Activated CD4-positive, alpha-beta T cell treated with anti-CD3 and anti-CD28 coated beads, Interleukin-2, amount 10 ng/mL, durations not matched to agents 24 days and 14 days (primary cell): ENCODE measurements at regions not wholly inside any gene's neighbourhood (a gene's known extent, or its start where the extent isn't known, plus 50 kb on each side); places are given as distances from the start of the nearest gene placed in this dataset.

Experiments
- DNase-seq: peaks from one replicate; pipeline ENCODE4 v3.0.0; 2022
- H3K27ac Mint-ChIP-seq: one replicate; pipeline ENCODE4 v1.8.0; 2022; ENCODE audit warnings: mild to moderate bottlenecking, mixed read lengths
- H3K27me3 Mint-ChIP-seq: one replicate; pipeline ENCODE4 v1.8.0; 2022; ENCODE audit warnings: mixed read lengths
- H3K36me3 Mint-ChIP-seq: one replicate; pipeline ENCODE4 v1.8.0; 2022; ENCODE audit warnings: low read depth, mild to moderate bottlenecking, mixed read lengths
- H3K4me1 Mint-ChIP-seq: one replicate; pipeline ENCODE4 v1.8.0; 2021; ENCODE audit warnings: mixed read lengths
- H3K4me3 Mint-ChIP-seq: one replicate; pipeline ENCODE4 v1.8.0; 2022; ENCODE audit warnings: mild to moderate bottlenecking, moderate library complexity, mixed read lengths
- H3K9me3 Mint-ChIP-seq: one replicate; pipeline ENCODE4 v1.8.0; 2021; ENCODE audit warnings: mixed read lengths
- intact Hi-C: fragments of 100-400 bp; cut with micrococcal nuclease; formaldehyde crosslinking; loops from one replicate; pipeline ENCODE4 v1.15.1; 2023

DNA sequence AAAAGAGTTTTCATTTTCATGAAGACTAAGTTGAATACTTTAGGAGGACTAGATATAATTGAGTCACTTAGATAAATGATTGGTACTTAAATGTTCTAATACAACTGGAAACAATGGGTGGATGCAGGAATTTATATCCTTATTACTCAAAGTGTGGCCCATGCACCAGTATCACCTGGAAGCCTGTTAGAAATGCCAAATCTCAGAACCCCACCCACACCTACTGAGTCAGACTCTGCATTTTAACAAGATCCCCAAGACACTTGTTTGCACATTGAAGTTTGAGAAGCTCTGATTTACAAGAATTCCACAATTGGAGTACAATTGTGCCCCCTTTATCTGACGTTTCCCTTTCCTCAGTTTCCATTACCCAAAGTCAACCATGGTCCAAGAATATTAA, 239.0 kb downstream of the AUH start:
- Mint-ChIP-seq H3K4me3 (no peak overlapping the region), H3K9me3 (peaks cover 20% of the 10 kb centered on the region), H3K27ac (peak overlapping the region; percentile 15), H3K4me1 (peaks cover 22% of the 10 kb centered on the region), H3K27me3 (peaks cover 2% of the 10 kb centered on the region), H3K36me3 (peaks cover 62% of the 10 kb centered on the region)
- DNase-seq, result no peak
- intact Hi-C loops, result no loop called here

GRCh38 chr9:91126761-91127445, 234.8 kb downstream of the AUH start:
- no peak for DNase-seq
- peaks cover 61% of the 10 kb centered on the region for H3K36me3 Mint-ChIP-seq
- no peak overlapping the region for H3K27ac Mint-ChIP-seq
- peaks cover 35% of the 10 kb centered on the region for H3K4me1 Mint-ChIP-seq
- no peak overlapping the region for H3K4me3 Mint-ChIP-seq
- intact Hi-C loops, result no loop called here
- H3K9me3 Mint-ChIP-seq, result peaks cover 20% of the 10 kb centered on the region
- H3K27me3 Mint-ChIP-seq, result no peaks in the 10 kb centered on the region

- H3K27ac Mint-ChIP-seq, result no peak overlapping the region
- no peak for DNase-seq
- H3K36me3 Mint-ChIP-seq, result peaks cover 58% of the 10 kb centered on the region
- peaks cover 20% of the 10 kb centered on the region for H3K9me3 Mint-ChIP-seq
- H3K4me3 Mint-ChIP-seq, result no peak overlapping the region
- intact Hi-C loops, result no loop called here
- peaks cover 41% of the 10 kb centered on the region for H3K4me1 Mint-ChIP-seq
- no peaks in the 10 kb centered on the region for H3K27me3 Mint-ChIP-seq
Observed at GRCh38 chr9:91127653-91128052, 234.1 kb downstream of the AUH start.

DNA sequence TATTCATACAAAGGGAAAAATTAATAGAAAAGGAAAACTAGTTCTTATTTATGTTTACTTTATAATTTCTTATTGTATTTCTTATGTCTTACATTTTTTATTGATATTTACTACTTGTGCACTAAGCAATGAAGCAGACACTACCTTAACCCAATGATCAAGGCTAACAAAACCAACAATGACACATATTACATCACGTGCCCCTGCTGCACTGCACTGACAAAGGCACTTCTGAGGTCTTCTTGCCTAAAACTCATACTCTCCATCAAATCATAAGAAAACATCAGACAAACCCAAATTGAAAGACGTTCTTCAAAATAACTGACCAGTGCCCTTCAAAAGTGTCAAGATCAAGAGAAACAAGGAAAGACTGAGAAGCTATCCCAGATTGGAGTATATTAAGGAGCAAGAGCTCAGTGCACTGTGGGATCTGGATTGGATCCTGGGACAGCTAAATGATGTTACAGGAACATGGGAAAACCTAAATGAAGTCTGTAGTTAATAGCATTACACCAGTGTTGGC, 230.9 kb downstream of the AUH start:
- peak overlapping the region; percentile 93 for H3K27ac Mint-ChIP-seq
- no peak for DNase-seq
- peaks cover 12% of the 10 kb centered on the region for H3K9me3 Mint-ChIP-seq
- no peaks in the 10 kb centered on the region for H3K27me3 Mint-ChIP-seq
- intact Hi-C loops, result loop anchor here (1.0 kb wide), 10 partner anchors 16 to 284 kb away; no protein-coding TSS in a partner anchor
- peaks cover 43% of the 10 kb centered on the region for H3K4me1 Mint-ChIP-seq
- H3K4me3 Mint-ChIP-seq, result peak overlapping the region; percentile 69
- H3K36me3 Mint-ChIP-seq, result peaks cover 52% of the 10 kb centered on the region

GRCh38 chr9:91131433-91131839, 230.3 kb downstream of the AUH start:
- Mint-ChIP-seq H3K9me3 (peaks cover 15% of the 10 kb centered on the region), H3K4me3 (peak overlapping the region; percentile 69), H3K27me3 (no peaks in the 10 kb centered on the region), H3K4me1 (peaks cover 45% of the 10 kb centered on the region), H3K36me3 (peaks cover 52% of the 10 kb centered on the region), H3K27ac (peak overlapping the region; percentile 93)
- DNase-seq, result peak; percentile 93
- intact Hi-C loops, result loop anchor here (1.0 kb wide), 10 partner anchors 16 to 284 kb away; no protein-coding TSS in a partner anchor

DNA sequence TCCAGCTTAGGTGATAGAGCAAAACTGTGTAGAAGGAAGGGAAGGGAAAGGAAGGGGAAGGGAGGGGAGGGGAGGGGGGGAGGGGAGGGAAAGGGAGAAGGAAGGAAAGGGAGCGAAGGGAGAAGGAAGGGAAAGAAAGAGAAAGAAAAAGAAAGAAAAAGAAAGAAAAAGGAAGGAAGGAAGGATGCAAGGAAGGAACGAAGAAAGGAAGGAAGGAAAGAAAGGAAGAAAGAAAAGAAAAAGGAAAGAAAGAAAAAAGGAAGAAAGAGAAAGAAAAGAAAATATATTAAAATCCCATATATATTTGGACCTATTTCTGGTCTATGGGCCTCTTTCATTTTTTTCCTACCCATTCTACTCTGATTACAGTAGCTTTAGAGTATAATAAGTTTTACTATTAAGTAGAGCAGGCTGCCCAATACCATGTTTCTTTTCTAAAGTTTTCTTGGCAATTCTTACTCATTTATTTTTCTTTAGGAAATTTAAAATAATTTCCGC, 229.1 kb downstream of the AUH start:
- H3K27ac Mint-ChIP-seq, result peak overlapping the region; percentile 93
- no peak overlapping the region for H3K4me3 Mint-ChIP-seq
- H3K36me3 Mint-ChIP-seq, result peaks cover 52% of the 10 kb centered on the region
- peaks cover 19% of the 10 kb centered on the region for H3K9me3 Mint-ChIP-seq
- H3K27me3 Mint-ChIP-seq, result no peaks in the 10 kb centered on the region
- H3K4me1 Mint-ChIP-seq, result peaks cover 54% of the 10 kb centered on the region
- no peak for DNase-seq
- intact Hi-C loops, result no loop called here

GRCh38 chr9:91134608-91135007, 227.1 kb downstream of the AUH start:
- H3K9me3 Mint-ChIP-seq, result peaks cover 23% of the 10 kb centered on the region
- H3K36me3 Mint-ChIP-seq, result peaks cover 49% of the 10 kb centered on the region
- peaks cover 54% of the 10 kb centered on the region for H3K4me1 Mint-ChIP-seq
- DNase-seq, result no peak
- H3K27ac Mint-ChIP-seq, result peak overlapping the region; percentile 62
- intact Hi-C loops, result no loop called here
- H3K4me3 Mint-ChIP-seq, result no peak overlapping the region
- H3K27me3 Mint-ChIP-seq, result no peaks in the 10 kb centered on the region

DNA sequence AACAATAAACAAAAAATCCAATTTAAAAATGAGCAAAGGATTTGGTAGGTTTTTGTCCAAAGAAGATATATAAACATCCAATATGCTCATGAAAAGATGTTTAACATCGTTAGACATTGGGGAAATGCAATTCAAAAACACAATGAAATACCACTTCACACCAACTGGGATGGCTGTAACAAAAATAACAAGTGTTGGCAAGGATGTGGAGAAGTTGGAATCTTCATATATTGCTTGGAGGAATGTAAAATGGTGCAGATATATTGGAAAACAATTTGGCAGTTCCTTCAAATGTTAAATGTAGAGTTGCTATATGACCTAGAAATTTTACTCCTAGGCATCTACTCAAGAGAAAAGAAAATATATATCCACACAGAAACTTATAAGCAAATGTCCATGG, 224.3 kb downstream of the AUH start:
- no peaks in the 10 kb centered on the region for H3K27me3 Mint-ChIP-seq
- H3K27ac Mint-ChIP-seq, result peak overlapping the region; percentile 45
- H3K9me3 Mint-ChIP-seq, result peaks cover 23% of the 10 kb centered on the region
- no peak overlapping the region for H3K4me3 Mint-ChIP-seq
- H3K4me1 Mint-ChIP-seq, result peaks cover 40% of the 10 kb centered on the region
- peaks cover 57% of the 10 kb centered on the region for H3K36me3 Mint-ChIP-seq
- intact Hi-C loops, result no loop called here
- DNase-seq, result no peak

GRCh38 chr9:91138760-91139159, 223.0 kb downstream of the AUH start:
- H3K27me3 Mint-ChIP-seq, result no peaks in the 10 kb centered on the region
- peak overlapping the region; percentile 53 for H3K27ac Mint-ChIP-seq
- peaks cover 21% of the 10 kb centered on the region for H3K9me3 Mint-ChIP-seq
- H3K36me3 Mint-ChIP-seq, result peaks cover 65% of the 10 kb centered on the region
- H3K4me3 Mint-ChIP-seq, result no peak overlapping the region
- DNase-seq, result no peak
- intact Hi-C loops, result no loop called here
- peaks cover 38% of the 10 kb centered on the region for H3K4me1 Mint-ChIP-seq

DNA sequence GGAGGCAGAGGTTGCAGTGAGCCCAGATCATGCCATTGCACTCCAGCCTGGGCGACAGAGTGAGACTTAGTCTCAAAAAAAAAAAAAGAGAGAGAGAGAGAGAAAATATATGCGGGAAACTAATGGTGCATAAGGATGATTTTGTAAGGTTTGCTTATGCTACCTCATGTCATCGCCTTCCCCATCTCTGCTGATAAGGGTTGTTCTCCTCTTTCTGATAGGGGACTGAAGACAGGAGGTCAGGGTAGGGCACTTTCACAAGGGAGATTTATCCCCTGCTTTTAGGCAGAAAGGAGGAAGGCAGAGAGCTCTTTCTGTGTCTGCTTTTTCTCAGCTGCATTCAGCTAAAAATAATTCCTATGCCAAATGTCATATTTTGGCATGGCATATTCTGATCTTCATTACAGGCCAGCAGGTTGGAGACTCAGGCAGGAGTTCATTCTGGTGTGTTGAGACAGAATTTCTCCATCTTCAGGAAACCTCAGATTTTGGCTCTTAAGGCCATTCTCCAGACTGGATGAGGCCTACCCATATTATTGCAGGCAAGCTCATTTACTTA, 220.2 kb downstream of the AUH start:
- peaks cover 14% of the 10 kb centered on the region for H3K9me3 Mint-ChIP-seq
- H3K27ac Mint-ChIP-seq, result peak overlapping the region; percentile 49
- H3K4me1 Mint-ChIP-seq, result peaks cover 52% of the 10 kb centered on the region
- H3K4me3 Mint-ChIP-seq, result no peak overlapping the region
- H3K27me3 Mint-ChIP-seq, result no peaks in the 10 kb centered on the region
- intact Hi-C loops, result no loop called here
- DNase-seq, result no peak
- peaks cover 63% of the 10 kb centered on the region for H3K36me3 Mint-ChIP-seq

DNA sequence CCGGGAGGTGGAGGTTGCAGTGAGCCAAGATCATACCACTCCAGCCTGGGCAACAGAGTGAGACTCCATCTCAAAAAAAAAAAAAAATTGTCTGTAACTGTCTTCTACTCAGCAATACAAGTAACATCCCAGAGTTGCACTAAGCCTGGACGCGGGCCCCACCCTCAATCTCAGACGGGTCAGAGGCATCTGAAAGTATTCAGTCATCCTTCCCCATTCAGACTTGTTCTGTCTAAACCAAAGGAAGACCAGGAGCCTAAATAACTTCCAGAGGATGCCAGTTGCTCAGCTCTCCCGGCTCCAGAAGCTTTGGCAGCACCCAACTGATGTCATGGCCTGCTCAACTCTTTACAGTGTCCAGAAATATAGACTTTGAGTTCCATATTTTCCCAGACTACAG, 218.6 kb downstream of the AUH start:
- H3K4me3 Mint-ChIP-seq, result no peak overlapping the region
- peaks cover 58% of the 10 kb centered on the region for H3K4me1 Mint-ChIP-seq
- peak overlapping the region; percentile 27 for H3K27ac Mint-ChIP-seq
- DNase-seq, result no peak
- H3K27me3 Mint-ChIP-seq, result no peaks in the 10 kb centered on the region
- H3K36me3 Mint-ChIP-seq, result peaks cover 56% of the 10 kb centered on the region
- peaks cover 10% of the 10 kb centered on the region for H3K9me3 Mint-ChIP-seq
- intact Hi-C loops, result no loop called here

DNA sequence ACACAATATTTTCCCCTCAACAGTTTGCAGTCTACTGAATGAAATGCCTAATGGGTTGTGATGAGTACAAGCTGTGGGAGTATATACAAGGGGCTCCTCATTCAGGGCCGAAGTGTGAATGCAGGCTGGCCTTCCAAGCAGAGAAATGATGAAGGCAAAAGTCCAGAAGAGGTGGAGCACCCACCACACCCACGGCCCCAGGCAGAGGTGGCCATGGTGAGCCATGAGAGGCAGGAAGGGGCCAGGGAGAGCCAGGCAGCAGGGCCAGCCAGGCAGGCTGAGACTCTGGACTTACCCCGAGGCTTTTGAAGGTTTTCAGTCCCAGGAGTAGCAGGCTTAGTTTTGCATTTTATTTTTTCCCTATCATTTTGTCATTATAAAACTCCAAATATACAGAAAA, 218.1 kb downstream of the AUH start:
- H3K36me3 Mint-ChIP-seq, result peaks cover 58% of the 10 kb centered on the region
- no peak for DNase-seq
- intact Hi-C loops, result no loop called here
- no peaks in the 10 kb centered on the region for H3K27me3 Mint-ChIP-seq
- peaks cover 8% of the 10 kb centered on the region for H3K9me3 Mint-ChIP-seq
- peaks cover 60% of the 10 kb centered on the region for H3K4me1 Mint-ChIP-seq
- peak overlapping the region; percentile 27 for H3K27ac Mint-ChIP-seq
- H3K4me3 Mint-ChIP-seq, result no peak overlapping the region

DNA sequence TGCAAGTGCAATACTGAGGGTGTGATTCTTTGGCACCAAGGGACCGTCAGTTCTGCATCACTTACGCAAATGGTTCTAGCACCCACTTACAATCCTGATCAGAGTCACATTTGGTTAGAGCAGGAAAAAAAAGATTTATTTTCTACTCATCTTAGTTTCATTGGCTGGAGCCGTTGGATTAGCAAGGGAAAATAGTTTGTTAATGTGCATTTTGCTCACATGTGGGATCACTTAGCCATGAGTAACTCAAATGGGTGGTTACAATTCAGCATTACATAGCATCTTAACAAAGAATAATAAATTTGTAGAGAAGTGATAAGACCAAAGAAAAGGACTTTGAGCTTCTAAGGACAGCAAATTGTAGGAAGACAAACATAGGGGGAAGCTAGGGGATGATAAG, 216.9 kb downstream of the AUH start:
- H3K4me3 Mint-ChIP-seq, result peak overlapping the region; percentile 36
- H3K9me3 Mint-ChIP-seq, result peaks cover 6% of the 10 kb centered on the region
- DNase-seq, result no peak
- H3K36me3 Mint-ChIP-seq, result peaks cover 63% of the 10 kb centered on the region
- intact Hi-C loops, result loop anchor here (5.0 kb wide), 1 partner anchor 162 kb away; no protein-coding TSS in a partner anchor
- no peaks in the 10 kb centered on the region for H3K27me3 Mint-ChIP-seq
- H3K27ac Mint-ChIP-seq, result peak overlapping the region; percentile 98
- peaks cover 65% of the 10 kb centered on the region for H3K4me1 Mint-ChIP-seq

DNA sequence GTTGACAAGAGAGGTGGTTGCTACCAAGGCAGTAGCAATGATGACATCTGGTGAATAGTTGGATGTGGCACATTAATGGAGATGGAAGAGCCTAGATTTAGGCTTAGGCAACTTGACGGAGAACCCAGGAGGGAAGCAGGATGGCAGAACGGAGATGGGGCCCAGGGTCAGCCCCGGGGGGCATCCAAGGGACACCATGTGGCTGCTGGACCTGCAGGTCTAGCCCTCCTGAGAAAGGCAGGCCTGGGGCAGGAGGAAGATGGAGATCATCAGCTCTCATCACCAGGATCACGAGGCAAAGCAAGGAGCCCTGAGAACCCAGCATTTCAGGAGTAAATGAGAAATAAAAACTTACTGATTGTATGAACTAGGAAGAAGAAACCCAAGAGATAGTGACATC, 216.2 kb downstream of the AUH start:
- no peaks in the 10 kb centered on the region for H3K27me3 Mint-ChIP-seq
- peaks cover 70% of the 10 kb centered on the region for H3K4me1 Mint-ChIP-seq
- DNase-seq, result no peak
- intact Hi-C loops, result loop anchor here (5.0 kb wide), 1 partner anchor 163 kb away; no protein-coding TSS in a partner anchor
- peaks cover 9% of the 10 kb centered on the region for H3K9me3 Mint-ChIP-seq
- peak overlapping the region; percentile 98 for H3K27ac Mint-ChIP-seq
- peak overlapping the region; percentile 36 for H3K4me3 Mint-ChIP-seq
- peaks cover 66% of the 10 kb centered on the region for H3K36me3 Mint-ChIP-seq
